IPS-NIHi7 (cell line): ENCODE measurements at regions not wholly inside any gene's neighbourhood (a gene's known extent, or its start where the extent isn't known, plus 50 kb on each side); places are given as distances from the start of the nearest gene placed in this dataset.
"Not testable (repeated sequence)": the region's sequence is repeated elsewhere in the genome, so short reads cannot be mapped to it uniquely, and the experiment has no call there.

Source experiments
- DNase-seq: peaks from one replicate; pipeline ENCODE4 v3.0.0; 2012; ENCODE audit warnings: mixed read lengths; ENCODE audit errors: extremely low spot score

DNA sequence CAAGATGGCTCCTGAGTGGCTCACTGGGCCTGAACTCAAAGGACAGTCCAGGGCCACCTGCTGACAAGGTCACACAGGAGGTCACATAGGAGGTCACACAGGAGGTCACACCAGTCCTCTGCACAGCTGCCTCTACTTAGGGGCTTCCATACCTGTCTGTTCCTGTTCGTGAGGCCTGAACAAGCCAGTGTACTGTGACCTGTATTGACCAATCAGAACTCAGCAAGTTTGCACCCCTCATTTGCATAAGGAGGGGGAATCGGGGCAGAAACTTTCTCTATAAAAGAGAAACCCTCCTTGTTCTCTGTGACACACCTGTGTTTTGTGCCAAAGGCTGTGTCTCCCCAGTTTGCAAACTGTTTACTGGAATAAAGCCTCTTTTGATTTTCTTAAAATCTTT lies 478.9 kb downstream of the EIPR1 start:
- no peak for DNase-seq

DNA sequence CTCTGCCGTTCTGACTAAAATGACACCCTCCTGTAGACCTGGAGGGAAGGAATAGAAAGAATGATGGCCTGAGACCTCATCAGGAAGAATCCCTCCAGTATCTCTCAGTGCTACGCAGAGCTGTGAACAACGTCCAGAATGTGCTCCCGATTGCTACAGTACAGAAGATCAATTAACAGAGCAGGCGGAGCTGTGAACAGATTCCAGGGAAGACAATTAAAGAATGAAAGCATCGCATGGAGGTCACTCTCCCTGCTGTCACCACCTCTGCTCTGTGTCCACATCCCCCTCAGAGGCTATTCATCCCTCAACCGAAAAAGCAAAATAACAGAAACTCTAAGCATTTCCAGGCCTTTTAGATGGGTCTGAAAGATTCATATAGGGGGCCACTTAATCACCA lies 481.0 kb downstream of the EIPR1 start:
- no peak for DNase-seq

DNA sequence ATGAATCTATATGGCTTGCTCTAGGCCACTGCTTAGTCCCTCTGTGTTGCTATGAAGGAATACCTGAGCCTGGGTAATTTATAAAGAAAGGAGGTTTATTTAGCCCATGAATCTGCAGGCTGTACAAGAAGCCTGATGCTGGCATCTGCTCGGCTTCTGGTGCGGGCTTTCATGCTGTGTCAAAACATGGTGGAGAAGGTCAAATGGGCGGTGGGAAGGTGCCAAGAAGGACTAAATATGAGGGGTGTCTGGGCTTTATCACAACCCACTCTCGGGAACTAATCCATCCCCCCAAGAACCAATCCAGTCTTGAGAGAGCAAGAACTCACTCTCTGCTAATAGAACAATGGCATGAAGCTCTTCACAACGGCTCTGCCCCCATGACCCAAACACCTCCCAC lies 481.6 kb downstream of the EIPR1 start:
- no peak for DNase-seq

DNA sequence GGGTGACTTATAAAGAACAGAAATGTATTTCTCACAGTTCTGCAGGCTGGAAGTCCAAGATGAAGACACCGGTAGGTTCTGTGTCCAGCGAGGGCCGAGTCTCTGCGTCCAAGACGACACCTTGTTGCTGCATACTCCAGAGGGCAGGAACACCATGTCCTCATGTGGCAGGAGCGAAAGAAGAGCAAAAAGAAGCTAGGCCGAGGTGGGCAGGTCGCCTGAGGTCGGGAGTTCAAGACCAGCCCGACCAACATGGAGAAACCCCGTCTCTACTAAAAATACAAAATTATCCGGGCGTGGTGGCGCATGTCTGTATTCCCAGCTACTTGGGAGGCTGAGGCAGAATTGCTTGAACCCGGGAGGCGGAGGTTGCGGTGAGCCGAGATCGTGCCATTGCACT lies 483.6 kb downstream of the EIPR1 start:
- not testable (repeated sequence) for DNase-seq

DNA sequence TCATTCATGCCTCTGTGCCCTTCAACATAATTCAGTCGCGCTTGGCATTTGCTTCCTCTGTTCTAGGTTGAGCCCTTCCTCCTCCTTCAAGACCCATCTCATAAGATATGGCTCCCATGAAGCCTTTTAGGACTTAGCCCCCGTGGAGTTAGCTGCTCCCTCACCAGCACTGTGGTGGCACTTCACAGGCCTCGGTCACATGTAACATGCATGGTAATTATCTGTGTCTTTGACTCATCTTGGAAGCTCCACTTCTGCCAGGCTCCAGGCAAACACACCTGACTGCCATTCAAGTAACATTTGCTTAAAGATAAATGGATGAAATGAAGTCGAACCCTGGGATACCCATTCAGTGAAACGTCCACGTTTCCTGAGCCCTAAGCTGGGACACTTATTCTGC lies 484.7 kb downstream of the EIPR1 start:
- no peak for DNase-seq

DNA sequence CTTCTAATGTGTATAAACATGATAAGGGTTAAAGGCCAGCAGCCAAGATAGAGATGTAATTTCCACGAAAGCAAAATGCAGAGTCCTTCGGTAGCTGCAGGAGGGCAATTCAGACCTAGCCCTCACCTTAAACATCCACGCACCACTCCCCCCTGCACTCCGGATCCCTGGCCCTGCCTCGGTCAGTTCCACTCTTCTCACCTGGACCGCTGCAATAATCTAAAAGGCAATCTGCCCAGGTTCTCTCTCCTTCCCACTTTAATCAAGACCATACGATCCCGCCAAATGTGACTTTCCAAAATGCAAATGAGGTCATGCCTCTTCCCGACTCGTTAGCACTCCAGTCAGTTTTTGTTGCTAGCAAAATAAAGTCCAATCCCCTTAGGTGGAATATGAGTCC lies 485.2 kb downstream of the EIPR1 start:
- no peak for DNase-seq

DNA sequence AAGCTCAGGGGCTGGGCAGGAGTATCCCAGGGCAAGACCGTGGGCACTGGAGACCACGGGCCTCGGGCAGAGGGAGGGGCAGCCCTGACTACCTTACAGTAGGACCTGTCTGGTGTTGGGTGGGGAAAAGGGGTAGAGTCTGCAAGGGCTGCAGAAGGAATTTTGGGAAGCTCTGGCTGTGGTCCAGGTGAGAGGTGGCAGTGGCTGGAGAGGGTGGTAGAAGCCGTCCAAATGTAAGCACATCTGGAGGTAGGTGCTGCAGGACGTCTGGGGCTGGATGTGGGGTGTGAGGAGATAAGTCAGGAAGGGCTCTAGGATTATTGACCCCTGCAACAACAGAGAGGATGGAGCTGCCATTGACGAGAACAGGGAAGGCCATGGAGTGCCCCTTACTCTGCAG lies 486.7 kb downstream of the EIPR1 start:
- no peak for DNase-seq

DNA sequence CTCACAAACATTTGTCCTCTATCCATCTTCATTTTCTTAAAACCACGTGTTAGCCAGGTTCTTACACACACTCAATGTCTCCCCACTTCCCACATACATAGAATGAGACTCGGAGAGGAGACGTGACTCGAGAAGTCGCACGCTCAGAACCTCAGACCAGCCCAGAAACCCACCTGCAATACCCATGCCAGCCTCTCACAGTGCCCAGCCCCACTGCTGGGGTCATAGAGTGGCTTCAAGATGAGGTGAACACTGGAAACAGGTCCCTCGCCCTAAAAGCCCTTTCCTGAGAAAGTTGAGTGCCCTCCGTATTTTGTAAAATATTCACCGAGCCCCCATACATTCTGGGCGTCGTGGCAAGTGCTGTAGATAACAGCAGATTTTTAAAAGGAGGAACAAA lies 487.4 kb downstream of the EIPR1 start:
- DNase-seq = no peak

DNA sequence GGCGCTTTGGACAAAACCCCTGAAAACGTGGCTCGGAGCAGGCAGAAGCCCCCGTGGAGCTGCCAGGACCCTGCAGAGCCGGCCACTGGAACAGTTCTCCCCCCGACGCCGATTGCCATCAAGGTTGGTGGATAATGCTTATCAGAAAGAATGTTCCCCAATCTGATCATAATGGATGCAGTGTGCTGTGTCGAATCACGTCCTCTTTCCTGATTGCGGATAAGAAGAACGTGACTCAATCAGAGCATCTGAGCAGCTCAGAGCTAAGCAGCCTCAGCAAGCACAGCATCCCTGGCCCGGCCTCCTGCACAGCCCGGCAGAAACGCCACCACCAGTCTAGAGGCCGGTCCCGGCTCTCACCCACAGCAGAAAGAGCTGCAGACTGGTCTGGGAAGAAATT lies 488.0 kb downstream of the EIPR1 start:
- no peak for DNase-seq

DNA sequence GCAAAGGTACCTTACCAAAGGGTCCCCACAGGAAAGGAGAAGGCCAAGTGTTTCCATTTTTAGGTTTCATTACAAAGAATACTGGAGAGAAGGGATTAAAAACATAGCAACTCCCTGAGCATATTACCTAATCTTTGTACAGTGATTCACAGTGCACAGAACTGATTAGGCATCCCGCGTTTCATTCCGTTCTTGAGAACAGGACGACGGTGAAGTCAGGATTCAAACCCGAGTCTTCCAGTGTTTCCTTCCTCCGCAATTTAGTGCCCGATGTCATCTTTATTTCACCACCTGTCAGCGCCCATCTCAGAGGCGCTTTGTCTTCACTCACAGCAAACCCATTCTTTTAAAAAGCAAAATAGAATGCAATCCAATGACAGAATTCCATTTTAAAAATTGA lies 488.5 kb downstream of the EIPR1 start:
- DNase-seq = no peak

DNA sequence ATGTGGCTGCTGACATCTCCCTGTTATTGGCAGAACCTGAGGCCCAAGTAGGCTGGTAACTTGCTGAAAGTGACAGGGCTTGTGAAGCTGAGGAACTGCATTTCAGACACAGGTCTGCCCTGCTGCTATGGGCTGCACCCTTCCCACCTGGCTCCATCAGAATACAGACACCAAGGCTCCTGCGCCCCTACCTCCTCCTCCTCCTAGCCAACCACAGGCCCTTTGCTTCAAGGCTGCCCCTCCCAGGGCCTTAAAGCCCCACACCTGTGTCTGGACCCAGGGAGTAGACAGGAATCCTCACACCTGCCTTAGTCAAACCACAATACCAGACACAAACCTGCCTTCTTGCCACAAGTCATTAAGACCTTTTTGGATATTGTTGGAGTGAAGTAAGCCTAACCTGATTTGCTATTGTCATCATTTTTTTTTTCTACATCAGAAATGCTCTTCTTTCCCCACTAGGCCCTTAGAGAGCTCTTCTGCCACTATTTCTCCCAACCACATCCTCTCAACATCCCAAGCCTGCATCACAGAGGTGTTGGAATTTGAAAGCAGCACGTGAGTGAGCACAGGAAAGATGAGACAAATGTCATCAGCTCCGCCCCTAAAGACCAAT lies 489.7 kb downstream of the EIPR1 start:
- no peak for DNase-seq

DNA sequence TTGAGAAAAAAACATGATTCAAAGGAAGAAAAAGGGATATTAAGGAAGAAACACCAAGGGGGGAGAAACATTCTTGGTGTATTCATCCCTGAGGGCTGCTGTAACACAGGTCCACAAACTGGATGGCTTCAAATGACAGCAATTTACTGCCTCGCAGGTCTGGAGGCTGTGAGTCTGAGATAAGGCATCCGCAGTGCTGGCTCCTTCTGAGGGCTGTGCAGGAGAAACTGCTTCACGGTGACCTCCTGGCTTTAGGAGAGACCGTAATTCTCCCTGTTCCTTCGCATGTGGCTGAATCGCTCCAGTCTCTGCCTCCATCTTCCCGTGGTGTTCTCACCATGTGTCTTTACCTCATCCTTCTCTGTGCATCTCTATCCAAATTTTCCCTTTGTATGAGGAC lies 490.7 kb downstream of the EIPR1 start:
- DNase-seq = no peak

DNA sequence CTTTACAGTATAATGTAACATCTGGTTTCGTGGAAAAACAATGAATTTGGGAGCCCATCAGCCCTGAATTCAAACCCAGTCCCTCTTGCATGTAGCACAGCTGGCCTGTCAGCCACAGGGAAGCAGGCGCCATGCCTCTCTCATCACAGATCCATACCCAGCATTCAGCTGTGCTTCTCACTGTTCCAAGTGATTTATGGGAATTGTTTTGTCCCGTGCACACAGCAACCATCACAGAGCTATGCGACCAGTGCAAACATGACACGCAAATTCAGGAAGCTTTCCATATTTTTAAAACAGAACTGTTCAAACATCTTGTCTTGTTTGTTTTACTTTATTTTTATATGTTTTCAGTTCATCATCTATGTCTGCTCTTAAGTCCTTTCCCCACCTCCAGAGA lies 496.1 kb downstream of the EIPR1 start:
- DNase-seq = no peak

DNA sequence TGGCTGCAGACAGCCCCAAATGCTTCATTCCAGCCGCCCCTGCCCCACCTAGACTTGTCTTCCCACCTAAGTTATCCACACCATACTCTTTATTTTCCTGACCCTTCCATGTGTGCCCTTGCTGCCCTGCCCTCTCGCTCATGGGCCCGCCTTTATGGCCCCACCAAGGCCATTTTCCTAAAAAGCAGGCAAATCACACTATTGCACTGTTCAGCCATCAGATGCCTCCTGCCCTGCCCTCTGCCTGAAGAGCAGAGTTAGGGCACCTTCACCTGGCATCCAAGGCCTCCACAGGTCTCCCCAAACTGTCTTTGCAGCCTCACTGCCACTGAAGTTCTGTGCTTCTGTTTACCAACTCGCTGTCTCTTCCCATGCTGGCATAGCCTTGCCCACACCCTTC lies 496.7 kb downstream of the EIPR1 start:
- no peak for DNase-seq

DNA sequence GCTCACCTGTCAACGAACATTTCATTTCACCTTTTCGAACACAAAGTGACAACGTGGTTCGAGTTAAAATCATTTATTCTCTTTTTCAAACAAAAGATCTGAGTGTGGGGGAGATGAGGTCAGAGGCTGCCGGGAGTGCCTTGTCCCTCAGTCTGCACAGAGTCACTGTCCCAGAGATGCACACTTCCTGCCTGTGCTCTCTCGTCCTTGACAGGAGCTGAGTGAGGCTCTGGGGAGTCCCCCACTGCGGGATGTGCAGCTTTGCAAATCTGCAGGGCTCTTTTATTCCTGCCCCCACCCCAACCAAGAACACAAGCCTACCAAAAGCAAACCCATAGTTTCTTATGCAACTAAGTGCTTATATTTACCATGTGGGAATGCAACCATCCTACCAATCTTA lies 497.8 kb downstream of the EIPR1 start:
- no peak for DNase-seq

DNA sequence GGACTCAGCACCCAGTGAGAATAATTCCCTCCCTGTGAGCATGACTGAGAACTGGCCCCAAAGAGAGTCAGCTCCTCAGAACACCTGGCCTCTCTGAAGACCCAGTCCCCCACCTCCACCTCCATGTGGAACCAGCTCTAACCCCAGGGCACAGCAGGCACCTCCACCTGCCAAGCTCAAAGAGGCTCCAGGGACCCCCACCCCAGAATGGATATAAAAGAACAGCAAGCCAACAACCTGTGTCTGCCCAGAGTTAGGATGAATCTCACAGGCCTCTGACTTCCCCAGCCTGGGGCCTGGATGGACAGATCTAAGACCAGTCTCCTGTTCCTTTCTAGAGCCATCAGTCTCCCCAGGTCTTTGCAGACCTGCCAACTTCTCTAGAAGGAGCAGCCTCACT lies 498.5 kb downstream of the EIPR1 start:
- no peak for DNase-seq

DNA sequence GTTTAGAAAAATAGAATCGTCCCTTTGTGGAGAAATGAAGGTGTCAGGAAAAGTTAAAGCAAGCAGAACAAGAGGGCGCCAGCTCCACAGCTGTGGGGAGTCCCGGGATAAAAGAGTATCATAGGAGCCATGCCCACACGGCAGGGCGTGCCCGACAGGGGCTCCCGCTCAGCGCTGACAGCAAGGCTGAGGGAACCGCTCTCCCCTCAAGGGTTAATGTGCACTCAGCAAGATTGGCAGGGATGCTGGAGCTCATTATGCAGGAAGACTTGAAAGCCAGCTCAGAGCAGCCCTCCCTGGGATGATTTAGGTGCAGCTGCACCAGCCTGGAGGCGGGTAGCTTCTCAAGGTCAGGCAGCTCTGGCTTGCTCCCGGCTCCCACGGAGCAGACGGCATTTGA lies 500.2 kb downstream of the EIPR1 start:
- DNase-seq = no peak

DNA sequence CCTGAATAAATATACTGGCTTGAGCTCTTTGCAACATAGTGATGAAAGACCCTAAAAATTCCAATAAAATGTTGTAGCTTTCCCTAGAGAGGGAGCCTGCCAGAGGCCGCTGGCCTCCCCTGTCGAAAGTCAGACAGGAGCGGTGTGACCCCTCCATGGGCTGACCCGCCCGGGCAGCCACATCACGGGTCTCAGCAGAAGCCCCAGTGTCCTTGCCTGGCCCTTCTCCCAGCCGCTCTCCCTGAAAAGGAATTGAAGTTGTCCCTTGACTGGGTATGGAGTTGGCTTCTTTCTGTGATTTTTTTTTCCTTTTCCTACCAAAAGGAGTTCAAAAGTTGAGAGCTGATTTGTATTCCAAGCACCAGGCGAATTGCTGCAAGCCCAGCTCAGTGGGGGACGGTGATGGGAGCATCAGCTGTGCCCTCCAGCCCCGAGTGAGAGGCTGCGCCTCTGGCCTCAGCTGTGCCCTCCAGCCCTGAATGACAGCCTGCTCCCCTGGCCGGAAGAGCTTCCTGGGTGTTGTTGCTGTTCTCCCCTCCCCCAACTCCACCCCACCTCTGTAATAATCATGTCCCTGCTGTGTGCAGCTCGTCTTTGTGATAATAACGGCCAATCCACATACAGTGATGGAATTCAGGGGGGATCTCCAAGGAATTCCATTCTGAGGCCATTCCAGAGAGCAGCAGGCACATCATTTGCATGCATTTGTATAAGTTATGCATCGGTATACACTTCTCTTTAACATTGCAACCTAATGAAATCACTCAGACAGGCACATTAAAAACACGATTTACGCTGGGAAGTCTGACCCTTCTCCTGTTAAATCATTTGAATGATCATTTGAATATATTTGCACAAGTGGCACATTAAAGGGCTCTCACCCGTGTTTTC lies 501.0 kb downstream of the EIPR1 start:
- DNase-seq = no peak

DNA sequence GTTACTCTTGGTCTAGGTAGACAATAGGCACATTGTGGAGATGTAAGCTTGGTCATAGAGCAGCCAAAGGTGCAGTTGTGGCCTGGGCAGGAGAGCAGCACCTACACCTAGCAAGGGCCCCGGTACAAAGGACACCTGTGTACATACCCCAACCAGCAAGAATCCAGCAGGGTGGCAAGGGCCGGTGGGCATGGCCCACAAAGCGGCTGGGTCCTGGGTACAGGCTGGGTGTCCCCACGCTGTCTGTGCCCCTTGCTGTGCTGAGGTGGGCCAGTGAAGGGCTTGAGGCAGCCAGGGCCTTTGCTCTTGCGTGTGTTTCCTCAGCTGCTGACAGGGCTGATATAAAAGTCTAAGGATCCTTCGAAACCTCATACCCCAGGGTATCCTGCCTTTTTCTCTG lies 501.8 kb downstream of the EIPR1 start:
- no peak for DNase-seq

DNA sequence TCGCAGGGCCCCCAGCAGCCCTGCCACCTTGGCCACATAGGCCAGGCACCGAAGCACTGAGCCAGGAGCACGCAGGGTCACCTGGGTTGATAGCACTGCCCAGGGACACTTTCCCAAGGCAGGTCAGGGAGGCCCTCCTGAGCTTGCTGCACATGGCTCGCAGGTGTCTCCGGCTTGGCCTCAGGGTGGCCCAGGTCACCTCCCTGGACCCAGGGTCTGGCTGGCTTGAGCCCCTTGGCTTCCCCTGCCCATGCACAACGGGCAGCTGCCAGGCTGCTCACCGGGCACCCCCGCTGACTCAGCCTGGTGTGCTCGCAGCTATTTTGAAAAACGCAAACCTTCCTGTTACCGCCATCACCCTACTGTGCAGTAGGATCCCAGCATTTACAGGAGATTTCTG lies 502.3 kb downstream of the EIPR1 start:
- no peak for DNase-seq

DNA sequence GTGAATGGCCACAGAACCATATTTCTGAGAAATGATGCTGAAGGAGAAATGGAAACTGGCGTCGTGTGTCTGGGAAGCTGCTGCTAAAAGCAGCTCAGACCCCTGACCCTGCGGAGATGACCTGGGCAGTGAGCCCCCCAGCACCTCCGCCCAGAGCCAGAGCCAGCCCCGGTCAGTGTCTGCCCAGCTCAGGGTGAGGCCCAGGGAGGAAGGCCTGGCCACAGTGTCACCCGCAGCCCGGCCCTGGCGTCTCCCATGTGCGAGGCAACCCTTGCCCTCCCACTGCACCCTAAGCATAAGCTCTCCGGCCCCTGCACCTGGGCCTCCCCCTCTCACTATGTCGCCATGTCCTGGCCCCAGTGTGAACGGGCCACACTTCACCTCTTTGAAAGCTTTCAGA lies 502.8 kb downstream of the EIPR1 start:
- no peak for DNase-seq

DNA sequence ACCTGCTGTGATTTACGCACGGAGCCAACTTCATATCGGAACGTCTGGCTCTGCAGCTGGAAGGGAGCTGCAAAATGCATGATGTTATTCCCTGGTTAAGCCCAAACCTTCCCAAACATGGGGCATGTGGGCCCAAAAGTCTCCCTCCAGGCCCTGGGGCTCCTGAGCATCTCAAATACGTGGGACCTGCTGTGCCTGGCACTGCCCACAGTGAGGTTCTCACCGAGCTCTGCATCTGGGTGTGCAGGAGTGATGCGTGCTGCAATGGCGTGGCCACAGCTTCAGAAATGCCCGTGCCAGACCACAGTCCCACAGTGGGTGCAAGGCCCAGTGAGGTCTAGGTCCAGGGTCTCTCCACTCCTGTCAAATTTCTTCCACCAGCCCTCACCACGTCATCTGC lies 503.3 kb downstream of the EIPR1 start:
- no peak for DNase-seq

DNA sequence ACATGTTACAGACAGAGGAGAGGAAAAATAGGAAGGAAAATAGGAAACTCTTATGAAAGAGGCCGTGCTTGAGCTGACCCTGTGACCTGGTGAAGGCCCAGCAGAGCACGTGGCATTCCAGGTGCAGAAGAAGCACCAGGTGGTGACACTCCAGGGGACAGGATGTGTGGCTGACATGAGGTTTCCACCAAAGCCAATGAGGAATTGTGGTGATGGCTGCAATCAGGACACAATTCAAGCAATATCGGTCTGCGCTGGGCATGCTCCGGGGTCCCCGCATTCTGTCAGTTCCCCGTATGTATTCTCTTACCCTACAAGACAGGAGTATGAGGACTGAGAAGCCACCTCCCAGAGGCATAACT lies 504.2 kb downstream of the EIPR1 start:
- DNase-seq = no peak
